ENCODE measurements at regions not wholly inside any gene's neighbourhood (a gene's known extent, or its start where the extent isn't known, plus 50 kb on each side); places are given as distances from the start of the nearest gene placed in this dataset.

DNA sequence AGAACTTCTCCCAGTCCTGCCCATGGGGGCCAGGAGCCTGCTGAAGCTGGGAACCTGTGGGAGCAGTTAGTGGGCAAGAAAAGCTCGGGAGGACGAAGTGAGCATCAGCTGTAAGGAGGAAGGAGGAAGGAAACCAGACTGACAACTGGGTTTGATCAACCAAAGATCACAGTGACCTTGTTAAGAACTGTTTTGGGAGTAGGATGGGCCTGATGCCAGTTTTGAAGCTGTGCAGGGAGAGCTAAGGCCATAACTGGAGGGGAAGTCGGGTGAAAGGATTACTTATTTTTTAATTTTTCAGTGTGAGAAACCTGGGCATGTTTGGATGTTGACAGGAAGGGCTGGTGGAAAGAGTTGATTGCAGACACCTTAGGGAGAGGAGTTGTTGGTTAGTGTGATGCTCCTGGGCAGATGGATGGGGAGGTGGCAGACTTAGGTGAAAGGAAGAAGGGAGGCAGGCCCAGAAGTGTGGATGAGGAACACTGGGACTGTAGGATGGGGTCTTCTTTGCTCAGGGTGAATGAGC, 58.3 kb upstream of the KLF4 start:
- H3K27me3 ChIP-seq = no peaks in the 10 kb centered on the region
- no peaks in the 10 kb centered on the region for H3K36me3 ChIP-seq
- H3K4me3 ChIP-seq = no peak overlapping the region
- H3K9me3 ChIP-seq = no peaks in the 10 kb centered on the region
- in situ Hi-C loops (cut with MboI; ENCODE audit: low pct_ligation_motif_present in 1 of 4, low pct_unique_long_range_greater_than_20kb in 1 of 4, low sequenced_read_pairs in 3 of 4) = no loop called here
- no peak for TF ChIP-seq EP300 (IDR thresholded peaks at IDR 0.05; ENCODE audit: low read depth)
- no peak for TF ChIP-seq POLR2A (IDR thresholded peaks at IDR 0.05)
- TF ChIP-seq, protein P1, sequence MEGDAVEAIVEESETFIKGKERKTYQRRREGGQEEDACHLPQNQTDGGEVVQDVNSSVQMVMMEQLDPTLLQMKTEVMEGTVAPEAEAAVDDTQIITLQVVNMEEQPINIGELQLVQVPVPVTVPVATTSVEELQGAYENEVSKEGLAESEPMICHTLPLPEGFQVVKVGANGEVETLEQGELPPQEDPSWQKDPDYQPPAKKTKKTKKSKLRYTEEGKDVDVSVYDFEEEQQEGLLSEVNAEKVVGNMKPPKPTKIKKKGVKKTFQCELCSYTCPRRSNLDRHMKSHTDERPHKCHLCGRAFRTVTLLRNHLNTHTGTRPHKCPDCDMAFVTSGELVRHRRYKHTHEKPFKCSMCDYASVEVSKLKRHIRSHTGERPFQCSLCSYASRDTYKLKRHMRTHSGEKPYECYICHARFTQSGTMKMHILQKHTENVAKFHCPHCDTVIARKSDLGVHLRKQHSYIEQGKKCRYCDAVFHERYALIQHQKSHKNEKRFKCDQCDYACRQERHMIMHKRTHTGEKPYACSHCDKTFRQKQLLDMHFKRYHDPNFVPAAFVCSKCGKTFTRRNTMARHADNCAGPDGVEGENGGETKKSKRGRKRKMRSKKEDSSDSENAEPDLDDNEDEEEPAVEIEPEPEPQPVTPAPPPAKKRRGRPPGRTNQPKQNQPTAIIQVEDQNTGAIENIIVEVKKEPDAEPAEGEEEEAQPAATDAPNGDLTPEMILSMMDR (IDR thresholded peaks at IDR 0.05) = no peak
- no peak for TF ChIP-seq POLR2AphosphoS5 (IDR thresholded peaks at IDR 0.05)
- peaks cover 0 to 16% (median 0%) of the 10 kb centered on the region in 4 donors for H3K4me1 ChIP-seq
- intact Hi-C loops (cut with DNase I; ENCODE audit: low total_unique reads) = loop anchor here (5.0 kb wide), 1 partner anchor 1661 kb away; no protein-coding TSS in a partner anchor
- no peak for DNase-seq
- no peak overlapping the region for H3K27ac ChIP-seq
- 56 to 74% methylated on average over 3 of the region's 3 CpGs for WGBS, 2 donors (ENCODE audit: low coverage in 1 of 2)

DNA sequence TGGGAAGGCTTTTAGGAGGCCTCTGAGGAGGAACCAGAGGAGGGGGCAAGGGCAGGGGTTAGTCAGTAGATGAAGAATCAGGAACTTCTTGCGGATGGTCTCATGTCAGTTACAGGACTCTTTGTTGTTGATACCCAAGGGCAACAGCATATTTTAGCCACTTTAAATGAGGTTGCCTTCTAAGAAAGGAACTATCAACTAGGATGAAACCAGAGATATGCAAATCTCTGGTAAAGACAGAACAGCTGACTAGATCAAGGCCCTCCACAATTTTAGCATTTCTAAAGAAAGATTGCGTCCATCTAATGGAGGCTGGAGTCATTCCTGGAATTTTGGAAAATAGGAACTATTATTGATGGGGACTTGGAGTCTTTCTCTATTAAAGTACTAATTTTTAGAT, 57.7 kb upstream of the KLF4 start:
- in situ Hi-C loops (cut with MboI; ENCODE audit: low pct_ligation_motif_present in 1 of 4, low pct_unique_long_range_greater_than_20kb in 1 of 4, low sequenced_read_pairs in 3 of 4) (no loop called here), intact Hi-C loops (cut with DNase I; ENCODE audit: low total_unique reads) (loop anchor here (5.0 kb wide), 1 partner anchor 1660 kb away; no protein-coding TSS in a partner anchor)
- H3K4me3 ChIP-seq = no peak overlapping the region
- peaks cover 0 to 19% (median 2%) of the 10 kb centered on the region in 4 donors for H3K4me1 ChIP-seq
- WGBS, 2 donors (ENCODE audit: low coverage in 1 of 2) = 83 to 92% methylated on average over 1 to 2 of the region's 2 CpGs
- H3K27me3 ChIP-seq = no peaks in the 10 kb centered on the region
- H3K36me3 ChIP-seq = no peaks in the 10 kb centered on the region
- DNase-seq = no peak
- no peaks in the 10 kb centered on the region for H3K9me3 ChIP-seq
- no peak overlapping the region for H3K27ac ChIP-seq
- TF ChIP-seq POLR2AphosphoS5 (IDR thresholded peaks at IDR 0.05) (no peak), EP300 (IDR thresholded peaks at IDR 0.05; ENCODE audit: low read depth) (no peak), POLR2A (IDR thresholded peaks at IDR 0.05) (no peak)
- TF ChIP-seq, protein P1 (IDR thresholded peaks at IDR 0.05) = no peak

DNA sequence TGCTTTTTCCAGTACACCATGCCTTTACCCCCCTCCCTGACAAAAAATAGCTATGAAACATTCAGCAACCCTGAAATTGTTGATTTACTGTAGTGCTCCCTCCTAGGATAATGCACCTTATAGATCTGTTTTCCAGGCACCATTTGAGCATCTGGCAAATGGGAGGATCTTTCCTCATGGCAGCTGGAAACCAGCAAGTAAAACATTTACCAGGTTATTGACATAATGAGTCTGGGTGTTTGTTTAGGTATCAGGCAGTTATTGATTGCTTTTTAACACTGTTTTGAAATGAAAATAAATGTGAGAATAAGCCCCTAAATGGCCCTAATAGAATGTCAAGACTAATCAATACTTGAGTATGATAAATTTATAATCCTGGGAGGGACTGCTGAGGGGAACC, 57.3 kb upstream of the KLF4 start:
- peaks cover 0 to 20% (median 3%) of the 10 kb centered on the region in 4 donors for H3K4me1 ChIP-seq
- H3K36me3 ChIP-seq = no peaks in the 10 kb centered on the region
- H3K9me3 ChIP-seq = no peaks in the 10 kb centered on the region
- in situ Hi-C loops (cut with MboI; ENCODE audit: low pct_ligation_motif_present in 1 of 4, low pct_unique_long_range_greater_than_20kb in 1 of 4, low sequenced_read_pairs in 3 of 4) (no loop called here), intact Hi-C loops (cut with DNase I; ENCODE audit: low total_unique reads) (loop anchor here (5.0 kb wide), 1 partner anchor 1660 kb away; no protein-coding TSS in a partner anchor)
- no peaks in the 10 kb centered on the region for H3K27me3 ChIP-seq
- no peak for DNase-seq
- H3K4me3 ChIP-seq = no peak overlapping the region
- H3K27ac ChIP-seq = no peak overlapping the region
- TF ChIP-seq, protein P1 (IDR thresholded peaks at IDR 0.05) = no peak
- TF ChIP-seq POLR2A (IDR thresholded peaks at IDR 0.05) (no peak), POLR2AphosphoS5 (IDR thresholded peaks at IDR 0.05) (no peak), EP300 (IDR thresholded peaks at IDR 0.05; ENCODE audit: low read depth) (no peak)

DNA sequence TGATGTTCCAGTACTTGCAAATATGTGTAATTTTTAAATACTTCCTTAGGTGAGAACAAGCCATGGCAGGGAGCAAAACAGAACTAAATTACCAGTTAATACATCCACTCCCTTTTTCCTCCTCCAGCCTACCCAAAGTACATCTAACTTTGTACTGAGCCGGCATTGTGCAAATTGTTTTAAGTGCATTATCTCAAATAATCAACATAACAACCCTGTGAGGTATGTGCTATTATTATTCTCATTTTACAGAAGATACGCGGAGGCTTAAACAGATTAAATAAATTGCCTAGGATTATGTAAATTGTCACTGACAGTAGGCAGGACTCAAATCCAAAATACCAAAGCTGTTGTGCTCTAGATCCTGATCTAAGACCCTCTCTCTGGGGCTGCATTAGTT, 55.5 kb upstream of the KLF4 start:
- Histone ChIP-seq H3K4me1 (peaks cover 0 to 20% (median 3%) of the 10 kb centered on the region in 4 donors), H3K9me3 (no peaks in the 10 kb centered on the region), H3K36me3 (no peaks in the 10 kb centered on the region), H3K4me3 (no peak overlapping the region), H3K27ac (peak overlapping the region in 1 of 4 donors; percentile 7), H3K27me3 (no peaks in the 10 kb centered on the region)
- TF ChIP-seq EP300 (IDR thresholded peaks at IDR 0.05; ENCODE audit: low read depth) (no peak), POLR2AphosphoS5 (IDR thresholded peaks at IDR 0.05) (no peak)
- no peak for DNase-seq
- intact Hi-C loops (cut with DNase I; ENCODE audit: low total_unique reads) (loop anchor here (5.0 kb wide), 1 partner anchor 1658 kb away; no protein-coding TSS in a partner anchor), in situ Hi-C loops (cut with MboI; ENCODE audit: low pct_ligation_motif_present in 1 of 4, low pct_unique_long_range_greater_than_20kb in 1 of 4, low sequenced_read_pairs in 3 of 4) (no loop called here)
- 66 to 79% methylated on average over 3 of the region's 3 CpGs for WGBS, 2 donors (ENCODE audit: low coverage in 1 of 2)

Measured in transverse colon (tissue), 4 donors.